T-helper 9 cell (primary cell): ENCODE measurements at regions not wholly inside any gene's neighbourhood (a gene's known extent, or its start where the extent isn't known, plus 50 kb on each side); places are given as distances from the start of the nearest gene placed in this dataset.

Experiments used
- DNase-seq: peaks from one replicate; pipeline ENCODE4 v3.0.0-alpha.2; 2020

- no peak for DNase-seq
Measured at GRCh38 chr1:29383746-29384371, 147.5 kb downstream of the PTPRU start.

- DNase-seq = no peak
Measured at GRCh38 chr1:29382851-29383745, 146.8 kb downstream of the PTPRU start.

- no peak for DNase-seq
Measured at GRCh38 chr1:29381426-29381825, 145.1 kb downstream of the PTPRU start.

GRCh38 chr1:29380532-29380931 is 144.2 kb downstream of the PTPRU start:
- DNase-seq = no peak

GRCh38 chr1:29379443-29380073 is 143.2 kb downstream of the PTPRU start:
- DNase-seq = no peak
